ENCODE measurements at regions not wholly inside any gene's neighbourhood (a gene's known extent, or its start where the extent isn't known, plus 50 kb on each side); places are given as distances from the start of the nearest gene placed in this dataset.

DNA sequence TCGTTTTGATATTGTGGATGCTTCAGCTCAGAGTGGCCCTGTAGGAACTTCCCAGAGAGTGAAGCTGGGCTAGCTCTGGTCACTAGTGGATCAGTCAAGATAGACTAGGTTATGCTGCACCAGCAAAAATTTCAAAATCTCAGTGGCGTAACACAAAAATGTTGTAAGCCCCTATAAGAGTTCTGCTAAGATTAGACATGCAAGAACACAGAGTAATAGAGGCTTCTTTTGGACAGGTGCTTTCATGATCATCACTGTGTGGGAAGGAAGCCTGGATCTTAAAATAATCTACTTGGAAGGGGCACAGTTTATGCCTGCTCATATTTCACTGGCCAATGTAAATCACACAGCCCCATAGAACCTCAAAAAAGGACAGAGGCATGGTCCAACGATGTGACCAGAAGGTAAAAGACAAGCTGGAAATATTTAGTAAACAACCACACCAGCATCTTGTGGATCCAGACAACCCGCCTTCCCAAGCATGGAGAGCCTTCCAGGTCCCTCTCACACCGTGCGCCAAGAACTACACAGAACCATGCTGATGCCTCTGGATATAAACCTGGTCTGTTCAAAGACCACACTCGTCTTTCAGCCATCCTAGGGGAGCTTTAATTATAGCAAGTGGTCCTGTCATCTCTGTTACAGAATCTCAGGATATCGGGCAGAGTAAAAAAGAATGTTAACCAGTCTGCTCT, 554.3 kb downstream of the EPHB1 start:
- TF ChIP-seq POLR2A (IDR thresholded peaks at IDR 0.05) (no peak), POLR2AphosphoS5 (IDR thresholded peaks at IDR 0.05) (no peak)

Measured in sigmoid colon (tissue), 4 donors.